ENCODE measurements at regions not wholly inside any gene's neighbourhood (a gene's known extent, or its start where the extent isn't known, plus 50 kb on each side); places are given as distances from the start of the nearest gene placed in this dataset.

- no peak overlapping the region for H3K4me3 ChIP-seq (ENCODE audit: low read depth, low read length)
- TF ChIP-seq CTCF (conservative IDR thresholded peaks at IDR 0.05; ENCODE audit: low read depth, low read length): no peak
- no peak for DNase-seq (ENCODE audit: low read depth)
Observed at GRCh38 chr4:25563071-25563564, 92.5 kb upstream of the SLC34A2 start.

- no peak for TF ChIP-seq CTCF (conservative IDR thresholded peaks at IDR 0.05; ENCODE audit: low read depth, low read length)
- no peak overlapping the region for H3K4me3 ChIP-seq (ENCODE audit: low read depth, low read length)
- DNase-seq (ENCODE audit: low read depth): no peak
Observed at GRCh38 chr4:25564836-25565235, 90.8 kb upstream of the SLC34A2 start.

- no peak overlapping the region for H3K4me3 ChIP-seq (ENCODE audit: low read depth, low read length)
- TF ChIP-seq CTCF (conservative IDR thresholded peaks at IDR 0.05; ENCODE audit: low read depth, low read length): no peak
- DNase-seq (ENCODE audit: low read depth): no peak
Observed at GRCh38 chr4:25567253-25567652, 88.4 kb upstream of the SLC34A2 start.

GRCh38 chr4:25569716-25570115, 85.9 kb upstream of the SLC34A2 start:
- H3K4me3 ChIP-seq (ENCODE audit: low read depth, low read length): no peak overlapping the region
- DNase-seq (ENCODE audit: low read depth): no peak
- no peak for TF ChIP-seq CTCF (conservative IDR thresholded peaks at IDR 0.05; ENCODE audit: low read depth, low read length)

GRCh38 chr4:25575611-25576010, 80.0 kb upstream of the SLC34A2 start:
- no peak overlapping the region for H3K4me3 ChIP-seq (ENCODE audit: low read depth, low read length)
- no peak for TF ChIP-seq CTCF (conservative IDR thresholded peaks at IDR 0.05; ENCODE audit: low read depth, low read length)
- no peak for DNase-seq (ENCODE audit: low read depth)

GRCh38 chr4:25578432-25578831, 77.2 kb upstream of the SLC34A2 start:
- DNase-seq (ENCODE audit: low read depth): no peak
- TF ChIP-seq CTCF (conservative IDR thresholded peaks at IDR 0.05; ENCODE audit: low read depth, low read length): no peak
- no peak overlapping the region for H3K4me3 ChIP-seq (ENCODE audit: low read depth, low read length)

- no peak overlapping the region for H3K4me3 ChIP-seq (ENCODE audit: low read depth, low read length)
- TF ChIP-seq CTCF (conservative IDR thresholded peaks at IDR 0.05; ENCODE audit: low read depth, low read length): no peak
- no peak for DNase-seq (ENCODE audit: low read depth)
Observed at GRCh38 chr4:25580633-25581467, 74.8 kb upstream of the SLC34A2 start.
